IPS-18a (cell line): ENCODE measurements at regions not wholly inside any gene's neighbourhood (a gene's known extent, or its start where the extent isn't known, plus 50 kb on each side); places are given as distances from the start of the nearest gene placed in this dataset.

ENCODE experiments used
- H3K27ac ChIP-seq: one replicate; pipeline ENCODE4 v1.5.1; 2013; ENCODE audit warnings: low read length
- H3K27me3 ChIP-seq: one replicate; pipeline ENCODE4 v1.6.1; 2013; ENCODE audit warnings: mild to moderate bottlenecking, low read length; ENCODE audit not compliant: control insufficient read depth, insufficient read depth
- H3K36me3 ChIP-seq: one replicate; pipeline ENCODE4 v1.6.1; 2013; ENCODE audit warnings: low read depth, low read length; ENCODE audit not compliant: control insufficient read depth
- H3K4me1 ChIP-seq: one replicate; pipeline ENCODE4 v1.6.1; 2013; ENCODE audit warnings: low read depth, low read length; ENCODE audit not compliant: control insufficient read depth
- H3K4me3 ChIP-seq: one replicate; pipeline ENCODE4 v1.5.1; 2013; ENCODE audit warnings: low read length
- H3K9ac ChIP-seq: one replicate; pipeline ENCODE4 v1.6.1; 2013; ENCODE audit warnings: mild to moderate bottlenecking, low read length, moderate library complexity
- H3K9me3 ChIP-seq: one replicate; pipeline ENCODE4 v1.6.1; 2013; ENCODE audit warnings: low read depth, low read length; ENCODE audit not compliant: control insufficient read depth

DNA sequence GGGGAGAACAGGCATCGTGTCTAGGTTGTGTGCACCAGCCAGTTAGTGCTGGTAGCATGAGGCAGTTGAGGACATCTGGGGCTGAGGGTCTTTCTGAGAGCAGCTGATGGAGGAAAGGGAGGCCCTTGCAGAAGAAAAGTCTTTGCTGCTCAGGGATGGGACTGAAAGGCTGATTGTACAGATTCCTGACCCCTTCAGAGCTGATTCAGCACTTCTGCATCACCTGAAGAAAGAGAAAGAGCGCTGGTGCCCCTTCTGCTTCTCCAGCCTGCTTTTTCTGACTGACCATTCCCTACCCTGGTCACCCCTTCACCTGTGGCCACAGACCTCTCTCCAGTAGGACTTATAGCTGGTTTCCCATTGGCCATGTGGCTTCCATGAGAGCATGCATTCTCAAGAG is 476.2 kb downstream of the TSHZ3 start:
- H3K4me3 ChIP-seq = no peak overlapping the region
- no peak overlapping the region for H3K9ac ChIP-seq
- no peaks in the 10 kb centered on the region for H3K36me3 ChIP-seq
- no peaks in the 10 kb centered on the region for H3K4me1 ChIP-seq
- H3K9me3 ChIP-seq = peaks cover under 1% of the 10 kb centered on the region
- H3K27ac ChIP-seq = no peak overlapping the region
- no peaks in the 10 kb centered on the region for H3K27me3 ChIP-seq

DNA sequence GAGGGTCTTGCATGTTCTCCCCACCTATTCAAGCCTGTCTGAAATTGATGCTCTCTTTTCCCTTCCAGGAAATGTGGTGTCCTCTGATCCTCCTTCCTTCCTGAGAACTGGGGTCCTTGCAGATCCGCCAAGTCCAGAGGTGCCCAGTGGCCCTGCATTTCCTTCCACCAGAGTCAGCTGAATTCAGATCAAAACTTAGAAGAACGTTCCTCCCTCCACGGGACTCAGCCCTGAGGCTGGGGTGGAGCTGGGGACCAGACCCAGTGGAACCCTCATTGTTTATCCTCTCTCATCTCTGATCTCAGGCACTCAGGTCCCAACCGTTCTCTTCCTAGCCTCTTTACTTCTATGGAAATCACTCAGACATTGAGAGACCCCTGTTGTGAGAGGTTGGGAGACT is 477.3 kb downstream of the TSHZ3 start:
- no peaks in the 10 kb centered on the region for H3K27me3 ChIP-seq
- H3K9me3 ChIP-seq = peaks cover 3% of the 10 kb centered on the region
- H3K4me3 ChIP-seq = no peak overlapping the region
- H3K9ac ChIP-seq = no peak overlapping the region
- no peaks in the 10 kb centered on the region for H3K36me3 ChIP-seq
- no peak overlapping the region for H3K27ac ChIP-seq
- H3K4me1 ChIP-seq = no peaks in the 10 kb centered on the region

DNA sequence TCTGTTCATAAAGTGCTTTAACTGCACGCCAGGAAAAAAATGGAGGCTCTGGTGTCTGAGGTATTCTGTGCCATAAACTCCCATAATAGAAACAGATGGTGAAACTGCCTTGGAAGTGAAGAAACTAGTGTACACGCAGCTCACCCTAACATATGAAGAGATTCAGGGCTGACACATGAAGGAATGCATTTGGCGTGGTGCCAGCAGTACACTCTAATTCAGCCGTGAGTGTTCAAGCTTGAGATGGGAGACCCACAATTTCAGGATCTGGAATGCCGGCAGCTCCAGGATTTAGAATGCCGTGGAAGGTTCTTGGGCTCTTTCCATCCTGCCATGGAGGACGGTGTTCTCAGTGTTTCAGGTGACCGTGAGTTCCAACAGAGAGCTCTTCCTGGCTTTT is 478.4 kb downstream of the TSHZ3 start:
- no peak overlapping the region for H3K4me3 ChIP-seq
- no peaks in the 10 kb centered on the region for H3K36me3 ChIP-seq
- H3K4me1 ChIP-seq = no peaks in the 10 kb centered on the region
- no peaks in the 10 kb centered on the region for H3K27me3 ChIP-seq
- H3K9me3 ChIP-seq = peaks cover 3% of the 10 kb centered on the region
- no peak overlapping the region for H3K9ac ChIP-seq
- H3K27ac ChIP-seq = no peak overlapping the region

DNA sequence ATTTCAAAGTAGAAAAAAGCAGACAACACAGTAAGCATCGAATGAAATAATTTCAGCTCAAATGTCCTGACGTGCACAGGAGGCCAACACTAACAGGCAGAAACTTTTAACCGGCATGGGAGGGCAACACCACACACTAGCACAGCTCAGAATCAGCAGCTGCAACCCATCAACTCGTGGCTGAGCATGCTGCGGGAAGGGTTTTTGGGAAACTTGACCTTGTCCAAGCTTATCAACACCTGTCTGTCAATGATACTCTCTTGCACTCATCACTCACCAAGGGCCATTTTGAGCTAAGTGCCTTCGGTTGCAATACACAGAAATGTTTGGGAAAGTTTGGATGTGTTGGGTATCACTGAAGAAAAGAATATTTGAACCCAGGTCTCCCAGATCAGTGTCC is 483.7 kb downstream of the TSHZ3 start:
- Histone ChIP-seq H3K27ac (no peak overlapping the region), H3K4me3 (no peak overlapping the region), H3K4me1 (no peaks in the 10 kb centered on the region), H3K9me3 (peaks cover 3% of the 10 kb centered on the region), H3K27me3 (no peaks in the 10 kb centered on the region), H3K36me3 (no peaks in the 10 kb centered on the region), H3K9ac (no peak overlapping the region)

DNA sequence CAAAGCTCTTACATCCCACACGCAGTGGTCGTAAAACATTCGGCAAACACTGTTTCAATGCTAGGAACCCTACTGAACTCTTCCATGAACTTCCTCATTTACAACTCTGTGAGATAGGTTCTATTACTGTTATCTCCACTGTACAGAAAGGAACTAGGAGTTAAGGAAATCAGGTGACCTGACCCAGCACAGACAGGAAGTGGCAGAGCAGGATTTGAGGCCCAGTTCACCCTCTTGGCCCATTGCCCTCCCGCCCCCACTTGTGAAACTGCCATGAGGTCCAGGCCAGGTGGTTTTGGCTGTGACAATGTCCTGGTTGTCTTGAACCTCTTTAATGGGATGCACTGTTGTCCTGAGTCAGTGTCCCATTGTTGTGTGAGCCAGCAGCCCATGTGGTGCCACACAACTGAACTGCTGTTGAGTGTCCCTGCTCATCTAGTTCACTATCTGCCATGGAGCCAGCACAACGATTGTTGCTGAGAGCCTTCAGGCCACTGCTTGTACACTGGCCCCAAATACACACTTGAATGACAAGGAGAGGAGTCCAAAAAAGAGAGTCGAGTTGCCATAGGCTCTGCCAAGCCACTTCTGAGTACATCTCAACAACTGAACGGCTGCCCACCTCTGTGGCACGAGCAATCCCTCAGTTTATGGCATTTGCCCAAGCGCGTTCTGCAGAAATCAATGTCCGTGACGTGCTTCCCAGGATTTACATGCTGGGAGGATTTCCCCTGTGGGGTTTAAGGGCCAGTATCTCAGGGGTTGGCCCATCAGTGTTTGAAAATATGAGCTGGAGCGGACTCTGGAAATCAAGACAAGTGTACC is 484.6 kb downstream of the TSHZ3 start:
- peaks cover 3% of the 10 kb centered on the region for H3K9me3 ChIP-seq
- no peaks in the 10 kb centered on the region for H3K36me3 ChIP-seq
- no peak overlapping the region for H3K4me3 ChIP-seq
- no peak overlapping the region for H3K9ac ChIP-seq
- H3K27ac ChIP-seq = no peak overlapping the region
- no peaks in the 10 kb centered on the region for H3K27me3 ChIP-seq
- no peaks in the 10 kb centered on the region for H3K4me1 ChIP-seq

DNA sequence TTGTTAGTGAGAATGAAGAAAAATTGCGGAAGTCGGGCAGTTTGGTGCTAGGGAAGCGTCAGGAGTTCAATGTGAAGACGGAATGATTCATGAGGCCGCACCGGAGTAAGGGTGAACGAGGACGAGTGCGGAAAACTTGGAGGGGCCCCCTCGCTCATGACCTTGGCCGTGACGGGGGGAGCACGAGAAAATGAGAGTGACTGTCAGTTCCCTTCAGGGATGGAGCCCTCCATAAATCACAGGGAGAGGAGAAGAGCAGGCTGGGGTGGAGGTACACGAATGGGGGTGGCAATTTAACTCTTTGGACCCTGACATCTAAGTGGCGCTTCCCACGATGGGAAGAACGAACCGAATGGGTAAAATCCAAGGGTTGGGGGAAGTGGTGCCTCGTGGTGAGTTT is 486.4 kb downstream of the TSHZ3 start:
- H3K9ac ChIP-seq = no peak overlapping the region
- peaks cover 2% of the 10 kb centered on the region for H3K9me3 ChIP-seq
- H3K36me3 ChIP-seq = no peaks in the 10 kb centered on the region
- H3K27me3 ChIP-seq = no peaks in the 10 kb centered on the region
- no peak overlapping the region for H3K27ac ChIP-seq
- H3K4me3 ChIP-seq = no peak overlapping the region
- H3K4me1 ChIP-seq = no peaks in the 10 kb centered on the region

DNA sequence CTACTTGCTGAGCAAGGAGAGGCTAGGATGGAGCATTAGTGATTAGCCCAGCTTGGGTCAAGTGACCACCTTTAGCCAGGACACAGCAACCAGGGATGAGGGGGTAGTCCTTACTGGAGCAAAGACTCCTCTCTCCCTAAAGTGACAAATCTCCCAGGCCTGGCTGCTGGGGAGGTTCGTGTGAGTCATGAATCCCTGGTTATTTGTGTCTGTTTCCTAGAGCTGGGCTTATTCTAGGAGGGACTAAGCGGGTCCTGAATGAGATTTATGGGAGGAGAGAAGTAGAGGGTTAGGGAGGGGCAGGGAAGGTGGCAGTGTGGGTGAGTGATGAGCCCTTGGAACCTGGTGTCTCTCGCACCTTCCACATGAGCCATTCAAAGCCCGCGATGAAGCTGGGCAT is 487.3 kb downstream of the TSHZ3 start:
- H3K27me3 ChIP-seq = no peaks in the 10 kb centered on the region
- no peak overlapping the region for H3K4me3 ChIP-seq
- no peaks in the 10 kb centered on the region for H3K9me3 ChIP-seq
- H3K9ac ChIP-seq = no peak overlapping the region
- H3K4me1 ChIP-seq = no peaks in the 10 kb centered on the region
- H3K36me3 ChIP-seq = no peaks in the 10 kb centered on the region
- no peak overlapping the region for H3K27ac ChIP-seq

DNA sequence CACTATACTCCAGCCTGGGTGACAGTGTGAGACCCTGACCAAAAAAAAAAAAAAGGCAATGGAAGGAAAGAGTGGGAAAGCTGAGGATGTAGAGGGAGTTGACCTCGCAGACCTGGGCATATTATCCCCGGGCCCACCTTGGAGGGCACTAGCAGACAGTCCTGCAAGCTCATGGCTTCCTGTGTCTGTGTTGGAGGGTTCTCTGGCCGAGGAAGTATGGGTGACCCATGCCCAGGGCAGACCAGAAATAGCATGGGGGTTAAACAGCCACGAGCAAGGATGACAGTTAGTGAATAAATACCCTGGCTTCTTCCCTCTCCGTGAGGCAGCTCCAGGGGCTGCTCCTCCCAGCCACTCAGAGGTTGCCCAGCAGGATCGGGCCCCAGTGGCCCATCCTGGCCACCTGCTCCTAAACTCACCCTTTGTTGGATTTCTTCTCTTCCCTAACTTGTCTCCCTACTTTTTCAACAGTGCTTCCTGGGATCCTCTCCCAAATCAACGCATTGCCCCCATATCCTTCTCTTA is 485.8 kb downstream of the ZNF536 start:
- no peaks in the 10 kb centered on the region for H3K27me3 ChIP-seq

DNA sequence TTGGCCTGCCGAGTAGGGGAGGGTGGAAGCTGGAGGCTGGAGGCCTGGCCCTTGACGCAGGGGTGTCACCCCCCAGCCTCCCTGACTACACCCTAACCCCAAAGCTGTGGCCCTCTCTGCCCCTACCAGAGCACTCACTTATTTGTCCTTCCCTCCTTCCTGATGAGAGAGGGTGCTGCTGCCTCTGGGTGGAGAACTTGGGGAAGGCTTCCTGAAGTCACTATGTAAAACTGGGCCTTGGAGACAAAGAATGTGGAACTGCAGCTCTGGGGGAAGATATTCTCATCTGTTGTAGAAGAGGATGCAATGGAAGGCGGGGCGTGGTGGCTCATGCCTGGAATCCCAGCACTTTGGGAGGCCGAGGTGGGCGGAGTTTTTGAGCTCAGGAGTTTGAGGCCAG is 485.2 kb downstream of the ZNF536 start:
- H3K27ac ChIP-seq = no peak overlapping the region
- H3K9me3 ChIP-seq = no peaks in the 10 kb centered on the region

More for the DNA sequence above, 485.8 kb downstream of the ZNF536 start:
- H3K27ac ChIP-seq = no peak overlapping the region
- no peak overlapping the region for H3K4me3 ChIP-seq
- no peak overlapping the region for H3K9ac ChIP-seq
- H3K9me3 ChIP-seq = no peaks in the 10 kb centered on the region
- no peaks in the 10 kb centered on the region for H3K4me1 ChIP-seq
- no peaks in the 10 kb centered on the region for H3K36me3 ChIP-seq

DNA sequence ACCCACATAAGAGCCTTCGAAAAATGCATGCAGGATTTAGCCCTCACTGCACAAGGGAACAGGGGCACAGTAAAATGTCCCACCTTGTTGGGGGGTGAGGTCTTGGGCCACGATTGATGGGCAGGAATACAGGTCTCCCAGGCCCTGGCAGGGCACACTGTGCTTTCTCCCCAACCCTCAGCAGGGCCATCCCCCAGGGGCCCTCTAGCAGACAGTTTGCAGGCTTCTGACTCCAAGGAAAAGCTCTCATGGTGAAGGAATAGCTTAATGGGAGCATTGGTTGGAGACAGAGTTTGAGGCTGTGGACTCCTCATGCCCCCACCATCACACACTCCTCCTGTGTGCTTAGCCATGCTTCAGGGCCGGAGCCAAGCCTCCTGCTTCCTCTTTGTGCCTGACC is 484.6 kb downstream of the ZNF536 start:
- Histone ChIP-seq H3K36me3 (no peaks in the 10 kb centered on the region), H3K9ac (no peak overlapping the region), H3K4me1 (no peaks in the 10 kb centered on the region), H3K27me3 (no peaks in the 10 kb centered on the region), H3K27ac (no peak overlapping the region), H3K4me3 (no peak overlapping the region), H3K9me3 (no peaks in the 10 kb centered on the region)

More for the DNA sequence above, 485.2 kb downstream of the ZNF536 start:
- H3K4me3 ChIP-seq = no peak overlapping the region
- no peaks in the 10 kb centered on the region for H3K27me3 ChIP-seq
- no peaks in the 10 kb centered on the region for H3K4me1 ChIP-seq
- H3K36me3 ChIP-seq = no peaks in the 10 kb centered on the region
- H3K9ac ChIP-seq = no peak overlapping the region

DNA sequence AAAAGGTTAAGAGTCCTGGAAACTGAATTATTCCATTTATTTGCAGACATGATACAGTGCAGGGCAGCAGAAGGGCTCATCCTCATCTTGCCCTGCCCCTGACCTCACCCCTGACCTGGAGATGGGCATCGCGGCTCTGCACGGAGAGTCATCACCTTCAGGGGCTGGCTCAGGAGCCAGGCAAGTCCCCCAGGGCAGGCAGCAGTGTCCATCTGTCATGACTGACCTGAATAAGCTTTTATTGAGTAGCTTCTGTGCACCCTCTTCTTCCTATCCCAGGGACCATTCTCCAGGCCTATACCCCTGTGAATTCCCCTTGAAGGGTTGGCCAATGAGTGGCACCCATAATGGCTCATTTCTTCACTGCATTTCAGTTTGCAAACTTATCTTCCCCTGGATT is 484.2 kb downstream of the ZNF536 start:
- H3K4me3 ChIP-seq = no peak overlapping the region
- H3K27me3 ChIP-seq = no peaks in the 10 kb centered on the region
- no peaks in the 10 kb centered on the region for H3K4me1 ChIP-seq
- no peak overlapping the region for H3K9ac ChIP-seq
- H3K27ac ChIP-seq = no peak overlapping the region
- no peaks in the 10 kb centered on the region for H3K9me3 ChIP-seq
- no peaks in the 10 kb centered on the region for H3K36me3 ChIP-seq

DNA sequence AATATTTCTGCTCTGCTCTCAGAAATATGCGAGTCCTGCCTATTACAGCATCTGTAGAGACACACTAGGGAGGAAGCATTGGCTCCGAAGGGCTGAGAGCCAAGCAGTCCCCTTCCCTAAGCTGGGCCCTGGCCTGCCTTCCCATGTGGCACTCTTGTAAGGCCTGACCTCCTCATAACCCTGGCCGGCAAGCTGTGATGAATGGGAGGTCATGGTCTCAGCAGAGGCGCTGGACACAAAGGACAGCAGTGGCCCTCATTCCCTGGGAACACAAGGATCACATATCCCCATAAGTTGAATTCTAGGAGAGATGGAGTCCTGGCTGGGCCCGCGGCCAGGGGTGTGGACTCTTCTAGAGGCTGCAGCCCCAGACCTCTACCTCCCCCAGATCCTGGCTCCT is 483.3 kb downstream of the ZNF536 start:
- Histone ChIP-seq H3K4me3 (no peak overlapping the region), H3K36me3 (no peaks in the 10 kb centered on the region), H3K9ac (no peak overlapping the region), H3K27ac (no peak overlapping the region), H3K9me3 (no peaks in the 10 kb centered on the region), H3K27me3 (no peaks in the 10 kb centered on the region), H3K4me1 (no peaks in the 10 kb centered on the region)
